ENCODE measurements at regions not wholly inside any gene's neighbourhood (a gene's known extent, or its start where the extent isn't known, plus 50 kb on each side); places are given as distances from the start of the nearest gene placed in this dataset.
A peak's percentile ranks its signal among the peaks of the same experiment; 100 is the strongest.
"Not testable (repeated sequence)": the region's sequence is repeated elsewhere in the genome, so short reads cannot be mapped to it uniquely, and the experiment has no call there.

- DNase-seq = no peak
Measured at GRCh38 chr6:19979059-19979458, 141.9 kb downstream of the ID4 start.

- DNase-seq = no peak
Measured at GRCh38 chr6:19979986-19980385, 142.8 kb downstream of the ID4 start.

GRCh38 chr6:19983374-19983773 is 146.2 kb downstream of the ID4 start:
- DNase-seq = no peak

- no peak for DNase-seq
Measured at GRCh38 chr6:19986691-19987438, 149.7 kb downstream of the ID4 start.

GRCh38 chr6:19988555-19988954 is 151.4 kb downstream of the ID4 start:
- DNase-seq = no peak

- DNase-seq = no peak
Measured at GRCh38 chr6:19991176-19991575, 154.0 kb downstream of the ID4 start.

GRCh38 chr6:19994909-19995308 is 157.7 kb downstream of the ID4 start:
- DNase-seq = no peak

- no peak for DNase-seq
Measured at GRCh38 chr6:19995575-19996257, 158.5 kb downstream of the ID4 start.

- DNase-seq = no peak
Measured at GRCh38 chr6:19997104-19997503, 159.9 kb downstream of the ID4 start.

GRCh38 chr6:19998541-19998940 is 161.4 kb downstream of the ID4 start:
- DNase-seq = no peak

GRCh38 chr6:19999319-20000191 is 162.4 kb downstream of the ID4 start:
- DNase-seq = no peak

GRCh38 chr6:20001286-20001685 is 164.1 kb downstream of the ID4 start:
- peak; percentile 48 for DNase-seq

GRCh38 chr6:20006037-20006436 is 168.9 kb downstream of the ID4 start:
- no peak for DNase-seq

GRCh38 chr6:20008131-20008530 is 171.0 kb downstream of the ID4 start:
- no peak for DNase-seq

GRCh38 chr6:20013066-20013861 is 176.1 kb downstream of the ID4 start:
- DNase-seq = no peak

- DNase-seq = no peak
Measured at GRCh38 chr6:20014508-20014907, 177.3 kb downstream of the ID4 start.

- no peak for DNase-seq
Measured at GRCh38 chr6:20020526-20020925, 183.4 kb downstream of the ID4 start.

GRCh38 chr6:20021795-20022194 is 184.6 kb downstream of the ID4 start:
- no peak for DNase-seq

- DNase-seq = not testable (repeated sequence)
Measured at GRCh38 chr6:20023549-20024315, 186.6 kb downstream of the ID4 start.

GRCh38 chr6:20024316-20024673 is 187.1 kb downstream of the ID4 start:
- no peak for DNase-seq

- no peak for DNase-seq
Measured at GRCh38 chr6:20024978-20025377, 187.3 kb downstream of the MBOAT1 start.

GRCh38 chr6:20025681-20026080 is 186.6 kb downstream of the MBOAT1 start:
- DNase-seq = no peak

Data from NCI-H1694 treated with DMSO at 0.1 percent for 48 hours (cell line).